Mesenchymal stem cell (in vitro differentiated cells and primary cell): ENCODE measurements at regions not wholly inside any gene's neighbourhood (a gene's known extent, or its start where the extent isn't known, plus 50 kb on each side); places are given as distances from the start of the nearest gene placed in this dataset.
"Not testable (repeated sequence)": the region's sequence is repeated elsewhere in the genome, so short reads cannot be mapped to it uniquely, and the experiment has no call there.

ENCODE experiments used
- DNase-seq: peaks from one replicate; pipeline ENCODE4 v3.0.0-alpha.2; 2013
- H2AFZ ChIP-seq: one replicate; pipeline ENCODE4 v1.6.1; 2013; ENCODE audit warnings: low read depth, mild to moderate bottlenecking, control low read depth, inconsistent platforms, low read length, moderate library complexity
- H2AK5ac ChIP-seq: 2 replicates; pipeline ENCODE4 v1.6.1; 2013; ENCODE audit warnings: low read length, moderate library complexity, mild to moderate bottlenecking, inconsistent platforms; ENCODE audit not compliant: severe bottlenecking
- H2BK120ac ChIP-seq: one replicate; pipeline ENCODE4 v1.6.1; 2013; ENCODE audit warnings: low read depth, mild to moderate bottlenecking, inconsistent platforms, low read length, moderate library complexity
- H2BK12ac ChIP-seq, 2 experiments: one replicate each; pipeline ENCODE4 v1.6.1; 2013; ENCODE audit warnings: inconsistent platforms in 2 of 2, low read length in 2 of 2, mild to moderate bottlenecking in 2 of 2, moderate library complexity in 2 of 2, control low read depth in 1 of 2
- H2BK15ac ChIP-seq: one replicate; pipeline ENCODE4 v1.6.1; 2013; ENCODE audit warnings: mild to moderate bottlenecking, low read depth, inconsistent platforms; ENCODE audit not compliant: poor library complexity, severe bottlenecking
- H2BK5ac ChIP-seq: 2 replicates; pipeline ENCODE4 v1.6.1; 2013; ENCODE audit warnings: low read depth, mild to moderate bottlenecking, low read length, control low read depth, inconsistent platforms; ENCODE audit not compliant: poor library complexity, severe bottlenecking
- H3K14ac ChIP-seq, 2 experiments: one replicate each; pipeline ENCODE4 v1.6.1; 2013; ENCODE audit warnings: inconsistent platforms in 2 of 2, low read length in 2 of 2, control low read depth in 1 of 2, mild to moderate bottlenecking in 1 of 2, moderate library complexity in 1 of 2
- H3K18ac ChIP-seq, 2 experiments: one replicate each; pipeline ENCODE4 v1.6.1; 2013; ENCODE audit warnings: inconsistent platforms in 2 of 2, low read length in 2 of 2, control low read depth in 1 of 2, low read depth in 1 of 2, mild to moderate bottlenecking in 1 of 2
- H3K23ac ChIP-seq, 2 experiments: one replicate each; pipeline ENCODE4 v1.6.1; 2013; ENCODE audit warnings: inconsistent platforms in 2 of 2, low read length in 2 of 2, mild to moderate bottlenecking in 2 of 2, moderate library complexity in 2 of 2, control low read depth in 1 of 2
- H3K27ac ChIP-seq: 2 replicates; pipeline ENCODE4 v1.5.1; 2013; ENCODE audit warnings: mild to moderate bottlenecking, moderate library complexity, low read length, control low read depth, inconsistent platforms; ENCODE audit not compliant: poor library complexity, severe bottlenecking
- H3K27me3 ChIP-seq, 2 experiments: 2 replicates each; pipeline versions ENCODE4 v1.6.1 to v1.7.0; 2013; ENCODE audit warnings: low read length in 2 of 2, mild to moderate bottlenecking in 2 of 2, moderate library complexity in 2 of 2, control low read depth in 1 of 2, inconsistent platforms in 1 of 2; ENCODE audit not compliant: control insufficient read depth in 1 of 2, insufficient read depth in 1 of 2
- H3K36me3 ChIP-seq, 2 experiments: 2 replicates each; pipeline versions ENCODE4 v1.6.1 to v1.7.0; 2013; ENCODE audit warnings: low read length in 2 of 2, control low read depth in 1 of 2, inconsistent platforms in 1 of 2, low read depth in 1 of 2, mild to moderate bottlenecking in 1 of 2; ENCODE audit not compliant: insufficient read depth in 2 of 2, control insufficient read depth in 1 of 2
- H3K4ac ChIP-seq, 2 experiments: one replicate each; pipeline ENCODE4 v1.6.1; 2013; ENCODE audit warnings: inconsistent platforms in 2 of 2, low read length in 2 of 2, mild to moderate bottlenecking in 2 of 2, moderate library complexity in 2 of 2, control low read depth in 1 of 2, low read depth in 1 of 2
- H3K4me1 ChIP-seq: 2 replicates; pipeline ENCODE4 v1.6.1; 2013; ENCODE audit warnings: low read depth, low read length, control low read depth; ENCODE audit not compliant: control insufficient read depth, insufficient read depth
- H3K4me2 ChIP-seq: 2 replicates; pipeline ENCODE4 v1.6.1; 2013; ENCODE audit warnings: low read length, mild to moderate bottlenecking, inconsistent platforms; ENCODE audit not compliant: poor library complexity, severe bottlenecking
- H3K4me3 ChIP-seq, 2 experiments: 2 replicates each; pipeline versions ENCODE4 v1.5.1 to v1.7.0; 2013; ENCODE audit warnings: low read length in 2 of 2, mild to moderate bottlenecking in 2 of 2, control low read depth in 1 of 2, low read depth in 1 of 2; ENCODE audit not compliant: insufficient read depth in 1 of 2
- H3K79me1 ChIP-seq: replicated peaks from 2 replicates; pipeline ENCODE4 v1.6.1; 2013; ENCODE audit warnings: mild to moderate bottlenecking, control low read depth, low read length, inconsistent platforms; ENCODE audit not compliant: poor library complexity, severe bottlenecking
- H3K9ac ChIP-seq: 2 replicates; pipeline ENCODE4 v1.7.0; 2013; ENCODE audit warnings: mild to moderate bottlenecking, low read length, moderate library complexity
- H3K9me3 ChIP-seq: 2 replicates; pipeline ENCODE4 v1.7.0; 2013; ENCODE audit warnings: mild to moderate bottlenecking, low read length; ENCODE audit not compliant: control insufficient read depth
- H4K8ac ChIP-seq: one replicate; pipeline ENCODE4 v1.6.1; 2013; ENCODE audit warnings: inconsistent platforms, mild to moderate bottlenecking, low read length, moderate library complexity
- H4K91ac ChIP-seq: one replicate; pipeline ENCODE4 v1.6.1; 2013; ENCODE audit warnings: mild to moderate bottlenecking, low read length, inconsistent platforms
- WGBS: methylation state at CpG from one replicate; pipeline ENCODE4 v1.1.7; 2013; ENCODE audit warnings: mixed read lengths; 5-methylcytosine and 5-hydroxymethylcytosine counted together

DNA sequence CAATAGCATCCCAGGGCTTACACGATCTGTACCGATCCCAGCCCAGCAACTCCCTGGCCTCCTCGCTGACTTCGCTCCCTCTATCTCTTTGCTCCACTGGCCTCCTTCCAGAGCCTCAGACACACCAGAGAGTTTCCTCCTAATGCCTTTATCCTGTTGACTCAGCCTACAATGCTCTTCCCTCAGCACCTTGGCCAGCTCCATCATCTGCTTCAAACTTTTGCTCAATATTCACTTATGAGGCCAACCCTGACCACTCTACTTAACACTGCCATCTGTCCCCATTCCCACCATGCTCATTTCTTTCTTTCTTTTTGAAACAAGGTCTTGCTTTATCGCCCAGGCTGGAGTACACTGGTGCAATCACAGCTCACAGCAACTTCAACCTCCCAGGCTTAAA, 180.9 kb downstream of the CEP170 start:
- H3K36me3 ChIP-seq, H3K4me2 ChIP-seq, H3K79me1 ChIP-seq, H3K23ac ChIP-seq, H3K18ac ChIP-seq, DNase-seq, H2BK5ac ChIP-seq, H3K9me3 ChIP-seq, H2AFZ ChIP-seq, H2BK12ac ChIP-seq, H3K4me3 ChIP-seq, H3K4me1 ChIP-seq, H4K91ac ChIP-seq, H3K14ac ChIP-seq, H2AK5ac ChIP-seq, H3K9ac ChIP-seq, H3K4ac ChIP-seq, H3K27ac ChIP-seq, H4K8ac ChIP-seq, H2BK120ac ChIP-seq, H2BK15ac ChIP-seq, H3K27me3 ChIP-seq: not testable (repeated sequence)
- no CpG with 5 or more reads among the region's 5 CpGs for WGBS

DNA sequence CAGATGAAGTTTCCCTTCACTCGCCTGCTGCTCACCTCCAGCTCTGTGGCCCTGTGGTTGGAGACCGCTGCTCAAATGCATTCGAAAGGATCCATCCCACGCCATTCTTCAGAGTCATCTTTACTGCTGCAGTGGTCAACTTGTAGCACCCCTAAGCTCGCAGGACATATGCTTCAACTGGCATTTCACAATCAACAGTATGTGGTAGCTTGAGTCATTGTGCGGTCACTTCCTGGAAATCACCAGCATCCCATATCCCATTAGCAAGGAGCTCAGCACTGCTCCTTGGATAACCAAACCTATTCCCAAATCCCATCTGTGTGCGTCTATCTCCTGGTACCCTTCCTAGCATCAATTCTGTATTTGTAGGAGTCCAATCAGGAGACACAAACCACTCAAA, 188.0 kb downstream of the CEP170 start:
- not testable (repeated sequence) for H3K36me3 ChIP-seq, H3K18ac ChIP-seq, H3K79me1 ChIP-seq, H4K8ac ChIP-seq, H3K9ac ChIP-seq, H2BK120ac ChIP-seq, H2BK12ac ChIP-seq, H2AK5ac ChIP-seq, H2BK15ac ChIP-seq, H4K91ac ChIP-seq, H3K14ac ChIP-seq, H3K9me3 ChIP-seq, H3K23ac ChIP-seq, DNase-seq, H3K4me2 ChIP-seq, H2AFZ ChIP-seq, H3K4me1 ChIP-seq, H3K4me3 ChIP-seq, H3K27me3 ChIP-seq, H2BK5ac ChIP-seq, H3K4ac ChIP-seq, H3K27ac ChIP-seq
- WGBS = no CpG with 5 or more reads among the region's 7 CpGs

DNA sequence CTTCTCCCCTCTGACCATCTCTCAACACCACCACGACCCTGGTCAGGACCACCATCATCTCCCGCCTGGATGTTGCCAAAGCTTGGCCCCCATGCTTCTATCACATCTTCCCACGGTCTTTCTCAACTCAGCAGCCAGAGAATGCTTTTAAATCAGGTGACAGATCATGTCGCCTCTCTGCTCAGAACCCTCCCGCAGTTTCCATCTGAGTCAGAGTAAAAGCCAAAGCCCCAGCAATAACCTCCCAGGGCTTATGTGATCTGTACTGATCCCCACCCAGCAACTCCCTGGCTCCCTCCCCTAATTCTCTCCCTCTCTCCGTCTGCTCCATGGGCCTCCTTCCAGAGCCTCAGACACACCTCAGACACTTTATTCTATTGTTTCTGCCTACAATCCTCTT, 193.1 kb downstream of the CEP170 start:
- not testable (repeated sequence) for H3K4me3 ChIP-seq, H2BK15ac ChIP-seq, H2BK12ac ChIP-seq, H3K36me3 ChIP-seq, H3K4me1 ChIP-seq, DNase-seq, H3K14ac ChIP-seq, H3K4ac ChIP-seq, H3K4me2 ChIP-seq, H3K18ac ChIP-seq, H2BK5ac ChIP-seq, H3K27ac ChIP-seq, H3K9ac ChIP-seq, H2AK5ac ChIP-seq, H4K91ac ChIP-seq, H3K27me3 ChIP-seq, H2BK120ac ChIP-seq, H4K8ac ChIP-seq, H3K23ac ChIP-seq, H3K79me1 ChIP-seq, H2AFZ ChIP-seq, H3K9me3 ChIP-seq
- 69% methylated on average over 6 of the region's 6 CpGs for WGBS

DNA sequence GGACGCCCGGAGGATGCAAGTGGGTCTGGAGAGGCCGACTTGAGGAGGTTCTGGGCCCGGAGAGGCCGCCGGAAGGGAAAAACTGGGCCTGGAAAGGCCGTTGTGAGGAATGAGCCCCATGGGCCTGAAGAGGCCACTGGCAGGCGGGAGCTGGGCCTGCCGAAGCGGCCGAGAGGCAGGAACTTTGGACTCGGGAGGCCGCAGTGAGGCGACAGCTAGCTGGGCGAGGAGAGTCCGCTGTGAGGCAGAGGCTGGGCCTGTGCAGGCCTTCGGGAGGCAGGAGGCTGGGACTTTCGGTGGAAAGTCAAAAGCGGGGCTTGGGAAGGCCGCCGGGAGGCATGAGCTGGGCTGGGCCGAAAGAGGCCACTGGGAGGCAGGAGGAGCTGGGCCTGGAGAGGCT, 199.6 kb downstream of the CEP170 start:
- H3K36me3 ChIP-seq, H3K14ac ChIP-seq, H2BK12ac ChIP-seq, H3K9me3 ChIP-seq, H2BK5ac ChIP-seq, H2BK15ac ChIP-seq, H3K4me2 ChIP-seq, H3K27me3 ChIP-seq, H3K4me3 ChIP-seq, H3K27ac ChIP-seq, H4K8ac ChIP-seq, H2AK5ac ChIP-seq, H4K91ac ChIP-seq, H2AFZ ChIP-seq, DNase-seq, H3K4ac ChIP-seq, H3K9ac ChIP-seq, H3K4me1 ChIP-seq, H2BK120ac ChIP-seq, H3K79me1 ChIP-seq, H3K23ac ChIP-seq, H3K18ac ChIP-seq: not testable (repeated sequence)
- 92% methylated on average over 8 of the region's 22 CpGs for WGBS
